Ishikawa (cell line): ENCODE measurements at regions not wholly inside any gene's neighbourhood (a gene's known extent, or its start where the extent isn't known, plus 50 kb on each side); places are given as distances from the start of the nearest gene placed in this dataset.

Source experiments
- CEBPB ChIP-seq: IDR thresholded peaks from 2 replicates; pipeline ENCODE4 v1.6.1; 2012
- CREB1 ChIP-seq: IDR thresholded peaks from 2 replicates; pipeline ENCODE4 v1.6.1; 2012; ENCODE audit warnings: low read depth
- EGR1 ChIP-seq: IDR thresholded peaks from 2 replicates; pipeline ENCODE4 v1.6.1; 2012
- EP300 ChIP-seq: IDR thresholded peaks from 2 replicates; pipeline ENCODE4 v1.6.1; 2012; ENCODE audit warnings: borderline replicate concordance
- FOXM1 ChIP-seq: IDR thresholded peaks from 2 replicates; pipeline ENCODE4 v1.6.1; 2012; ENCODE audit warnings: low read depth, borderline replicate concordance
- NFIC ChIP-seq: IDR thresholded peaks from 2 replicates; pipeline ENCODE4 v1.6.1; 2012
- RAD21 ChIP-seq: IDR thresholded peaks from 2 replicates; pipeline ENCODE4 v1.6.1; 2012; ENCODE audit warnings: low read depth
- TAF1 ChIP-seq: IDR thresholded peaks from 2 replicates; pipeline ENCODE4 v1.6.1; 2012; ENCODE audit warnings: low read depth, mild to moderate bottlenecking
- TCF12 ChIP-seq: IDR thresholded peaks from 2 replicates; pipeline ENCODE4 v1.6.1; 2012; ENCODE audit warnings: low read depth
- TEAD4 ChIP-seq: IDR thresholded peaks from 2 replicates; pipeline ENCODE4 v1.6.1; 2012
- USF1 ChIP-seq: IDR thresholded peaks from 2 replicates; pipeline ENCODE4 v1.6.1; 2012
- YY1 ChIP-seq: IDR thresholded peaks from 2 replicates; pipeline ENCODE4 v1.6.1; 2012; ENCODE audit warnings: low read depth
- ZBTB7A ChIP-seq: IDR thresholded peaks from 2 replicates; pipeline ENCODE4 v1.6.1; 2012; ENCODE audit warnings: low read depth
- TF ChIP-seq, protein P1 (sequence below): IDR thresholded peaks from 2 replicates; pipeline ENCODE4 v1.6.1; 2012; ENCODE audit warnings: low read depth, mild to moderate bottlenecking
- TF ChIP-seq, protein P2 (sequence below): IDR thresholded peaks from 2 replicates; pipeline ENCODE4 v1.6.1; 2012

- TF ChIP-seq TAF1 (no peak), USF1 (no peak), EP300 (no peak), CEBPB (no peak), ZBTB7A (no peak), CREB1 (no peak), FOXM1 (no peak), RAD21 (no peak), TEAD4 (no peak), NFIC (no peak), EGR1 (no peak)
- TF ChIP-seq, protein P1, sequence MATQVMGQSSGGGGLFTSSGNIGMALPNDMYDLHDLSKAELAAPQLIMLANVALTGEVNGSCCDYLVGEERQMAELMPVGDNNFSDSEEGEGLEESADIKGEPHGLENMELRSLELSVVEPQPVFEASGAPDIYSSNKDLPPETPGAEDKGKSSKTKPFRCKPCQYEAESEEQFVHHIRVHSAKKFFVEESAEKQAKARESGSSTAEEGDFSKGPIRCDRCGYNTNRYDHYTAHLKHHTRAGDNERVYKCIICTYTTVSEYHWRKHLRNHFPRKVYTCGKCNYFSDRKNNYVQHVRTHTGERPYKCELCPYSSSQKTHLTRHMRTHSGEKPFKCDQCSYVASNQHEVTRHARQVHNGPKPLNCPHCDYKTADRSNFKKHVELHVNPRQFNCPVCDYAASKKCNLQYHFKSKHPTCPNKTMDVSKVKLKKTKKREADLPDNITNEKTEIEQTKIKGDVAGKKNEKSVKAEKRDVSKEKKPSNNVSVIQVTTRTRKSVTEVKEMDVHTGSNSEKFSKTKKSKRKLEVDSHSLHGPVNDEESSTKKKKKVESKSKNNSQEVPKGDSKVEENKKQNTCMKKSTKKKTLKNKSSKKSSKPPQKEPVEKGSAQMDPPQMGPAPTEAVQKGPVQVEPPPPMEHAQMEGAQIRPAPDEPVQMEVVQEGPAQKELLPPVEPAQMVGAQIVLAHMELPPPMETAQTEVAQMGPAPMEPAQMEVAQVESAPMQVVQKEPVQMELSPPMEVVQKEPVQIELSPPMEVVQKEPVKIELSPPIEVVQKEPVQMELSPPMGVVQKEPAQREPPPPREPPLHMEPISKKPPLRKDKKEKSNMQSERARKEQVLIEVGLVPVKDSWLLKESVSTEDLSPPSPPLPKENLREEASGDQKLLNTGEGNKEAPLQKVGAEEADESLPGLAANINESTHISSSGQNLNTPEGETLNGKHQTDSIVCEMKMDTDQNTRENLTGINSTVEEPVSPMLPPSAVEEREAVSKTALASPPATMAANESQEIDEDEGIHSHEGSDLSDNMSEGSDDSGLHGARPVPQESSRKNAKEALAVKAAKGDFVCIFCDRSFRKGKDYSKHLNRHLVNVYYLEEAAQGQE: no peak
Observed at GRCh38 chr10:130954326-130954905, 357.1 kb downstream of the TCERG1L start.

GRCh38 chr10:130956251-130956650 lies 355.3 kb downstream of the TCERG1L start:
- TF ChIP-seq, protein P1: peak; percentile 20; the same call in 1 of the 2 replicates
- no peak for TF ChIP-seq ZBTB7A

GRCh38 chr10:130957423-130957822 lies 354.1 kb downstream of the TCERG1L start:
- no peak for TF ChIP-seq RAD21
- no peak for TF ChIP-seq USF1
- no peak for TF ChIP-seq TEAD4
- TF ChIP-seq ZBTB7A: no peak
- TF ChIP-seq YY1: no peak
- no peak for TF ChIP-seq TAF1
- TF ChIP-seq, protein P1: no peak
- TF ChIP-seq FOXM1: no peak
- TF ChIP-seq CREB1: no peak
- no peak for TF ChIP-seq TCF12
- TF ChIP-seq EP300: no peak
- no peak for TF ChIP-seq EGR1
- TF ChIP-seq, protein P2, sequence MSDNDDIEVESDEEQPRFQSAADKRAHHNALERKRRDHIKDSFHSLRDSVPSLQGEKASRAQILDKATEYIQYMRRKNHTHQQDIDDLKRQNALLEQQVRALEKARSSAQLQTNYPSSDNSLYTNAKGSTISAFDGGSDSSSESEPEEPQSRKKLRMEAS: no peak
- no peak for TF ChIP-seq NFIC
- TF ChIP-seq CEBPB: no peak

DNA sequence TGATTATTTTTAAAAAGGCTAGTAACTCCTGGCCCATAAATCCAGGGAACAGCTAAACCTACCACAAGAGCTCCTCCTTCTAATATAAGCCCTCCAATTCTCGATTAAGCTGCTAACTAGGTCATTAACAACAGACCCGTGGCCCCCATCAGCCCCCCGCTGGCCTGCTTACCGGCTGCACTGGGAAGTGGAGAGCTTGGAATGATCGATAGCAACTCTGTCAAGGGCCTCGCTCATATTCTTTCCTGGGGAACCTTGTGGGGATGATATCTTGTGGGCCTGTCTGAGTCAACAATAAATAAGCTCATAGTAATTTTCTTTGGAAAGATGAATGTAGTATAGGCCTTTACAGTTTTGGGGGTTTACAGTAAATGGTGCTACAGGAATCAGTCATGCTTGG lies 353.5 kb downstream of the TCERG1L start:
- TF ChIP-seq USF1 (no peak), YY1 (no peak), FOXM1 (no peak), CREB1 (no peak), CEBPB (no peak), TEAD4 (no peak), TAF1 (no peak), TCF12 (no peak), EGR1 (no peak), ZBTB7A (no peak), NFIC (no peak), RAD21 (no peak), EP300 (no peak)
- TF ChIP-seq, protein P1: no peak
- TF ChIP-seq, protein P2: no peak
